PC-9 (cell line): ENCODE measurements at regions not wholly inside any gene's neighbourhood (a gene's known extent, or its start where the extent isn't known, plus 50 kb on each side); places are given as distances from the start of the nearest gene placed in this dataset.

Source experiments
- BruUV-seq: library from RNA; stranded (reverse); fragments of 400-500 nt; replicated peaks from 2 replicates; lab custom pipeline; 2021; lab: Mats Ljungman, UMichigan
- CTCF ChIA-PET: fragments of 300-600 bp; sonication (Branson Sonifier 250); formaldehyde crosslinking; loops from one replicate; lab custom pipeline; 2022; ENCODE audit warnings: antibody characterized with exemption; lab: Charles Lee
- POLR2A ChIA-PET: fragments of 300-600 bp; sonication (Branson Sonifier 250); formaldehyde crosslinking; loops from one replicate; lab custom pipeline; 2022; ENCODE audit warnings: antibody characterized with exemption; ENCODE audit not compliant: unreplicated experiment; lab: Charles Lee
- DNase-seq, 2 experiments: peaks; one replicate each; pipeline versions ENCODE4 v3.0.0 to v3.0.0-alpha.2; 2015 to 2022; ENCODE audit warnings: mixed read lengths in 1 of 2
- H2AFZ ChIP-seq: fragments of 200-600 bp; sonication (generic); 2 replicates; pipeline ENCODE4 v1.8.1; 2017; ENCODE audit warnings: antibody characterized with exemption
- H3F3A ChIP-seq: fragments of 200-600 bp; sonication (generic); 2 replicates; pipeline ENCODE4 v1.8.1; 2017; ENCODE audit warnings: antibody characterized with exemption, mild to moderate bottlenecking, low read depth; ENCODE audit not compliant: insufficient read depth
- H3K27ac ChIP-seq: fragments of 200-600 bp; sonication (generic); 2 replicates; pipeline ENCODE4 v1.6.1; 2016; ENCODE audit warnings: mixed run types
- H3K27me3 ChIP-seq: fragments of 200-600 bp; sonication (generic); 2 replicates; pipeline ENCODE4 v1.6.1; 2016; ENCODE audit warnings: low read depth, mixed run types; ENCODE audit not compliant: insufficient read depth
- H3K36me3 ChIP-seq: fragments of 200-600 bp; sonication (generic); 2 replicates; pipeline ENCODE4 v1.6.1; 2016; ENCODE audit warnings: low read depth, mixed run types
- H3K4me1 ChIP-seq: fragments of 200-600 bp; sonication (generic); replicated peaks from 2 replicates; pipeline ENCODE4 v1.6.1; 2016; ENCODE audit warnings: mixed run types; ENCODE audit not compliant: insufficient read depth
- H3K4me2 ChIP-seq: fragments of 200-600 bp; sonication (generic); 2 replicates; pipeline ENCODE4 v1.6.1; 2017; ENCODE audit warnings: mixed run types
- H3K4me3 ChIP-seq: fragments of 200-600 bp; sonication (generic); 2 replicates; pipeline ENCODE4 v1.6.1; 2016; ENCODE audit warnings: mixed run types
- H3K79me2 ChIP-seq: fragments of 200-600 bp; sonication (generic); 2 replicates; pipeline ENCODE4 v1.6.1; 2017; ENCODE audit warnings: low read depth, mixed run types
- H3K9me2 ChIP-seq: fragments of 200-600 bp; sonication (generic); 2 replicates; pipeline ENCODE4 v1.8.1; 2017; ENCODE audit warnings: mild to moderate bottlenecking; ENCODE audit not compliant: insufficient read depth
- H3K9me3 ChIP-seq: fragments of 200-600 bp; sonication (generic); 2 replicates; pipeline ENCODE4 v1.8.1; 2016; ENCODE audit warnings: low read depth; ENCODE audit not compliant: insufficient read depth
- H4K20me1 ChIP-seq: fragments of 200-600 bp; sonication (generic); 2 replicates; pipeline ENCODE4 v1.8.1; 2017; ENCODE audit not compliant: insufficient read depth
- EZH2 ChIP-seq: fragments of 200-600 bp; sonication (generic); IDR thresholded peaks from 2 replicates; pipeline ENCODE4 v1.8.0; 2017; ENCODE audit warnings: antibody characterized with exemption, low read depth
- intact Hi-C: fragments of 100-400 bp; cut with micrococcal nuclease; formaldehyde crosslinking; loops from one replicate; pipeline ENCODE4 v1.10.0; 2022; ENCODE audit not compliant: unreplicated experiment
- TF ChIP-seq, protein P1 (sequence below): fragments of 200-600 bp; sonication (generic); conservative IDR thresholded peaks from 2 replicates; pipeline ENCODE4 v1.6.1; 2017; ENCODE audit warnings: mixed run types, antibody characterized with exemption, mild to moderate bottlenecking, moderate library complexity

- no TSS peak for BruUV-seq
- no peaks in the 10 kb centered on the region for H3K9me2 ChIP-seq
- no peaks in the 10 kb centered on the region; the same call in 1 of the 2 replicates for H3K9me3 ChIP-seq
Measured at GRCh38 chr9:23635276-23635675, 190.8 kb downstream of the ELAVL2 start.

DNA sequence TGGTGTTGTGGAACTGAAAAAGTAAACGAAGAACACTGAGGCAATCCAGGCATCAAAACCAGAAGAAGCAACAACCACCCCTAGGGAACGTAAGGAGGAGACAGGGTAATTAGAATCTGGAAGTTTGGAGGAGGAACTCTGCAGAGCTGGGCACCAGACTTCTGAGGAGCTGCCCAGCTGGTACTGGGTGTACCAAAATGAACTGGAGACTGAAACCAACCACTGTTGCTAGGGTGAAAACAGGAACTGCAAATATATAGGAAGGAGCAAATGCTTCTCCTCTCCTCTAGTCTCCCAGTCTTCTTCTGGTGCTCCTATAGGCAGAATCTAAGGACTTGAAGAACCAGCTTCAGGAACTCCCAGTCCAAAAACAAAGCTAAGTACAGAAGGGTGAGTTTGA, 189.8 kb downstream of the ELAVL2 start:
- no peak for DNase-seq
- BruUV-seq = no TSS peak
- no peaks in the 10 kb centered on the region for H4K20me1 ChIP-seq
- TF ChIP-seq EZH2 = no peak
- TF ChIP-seq, protein P1, sequence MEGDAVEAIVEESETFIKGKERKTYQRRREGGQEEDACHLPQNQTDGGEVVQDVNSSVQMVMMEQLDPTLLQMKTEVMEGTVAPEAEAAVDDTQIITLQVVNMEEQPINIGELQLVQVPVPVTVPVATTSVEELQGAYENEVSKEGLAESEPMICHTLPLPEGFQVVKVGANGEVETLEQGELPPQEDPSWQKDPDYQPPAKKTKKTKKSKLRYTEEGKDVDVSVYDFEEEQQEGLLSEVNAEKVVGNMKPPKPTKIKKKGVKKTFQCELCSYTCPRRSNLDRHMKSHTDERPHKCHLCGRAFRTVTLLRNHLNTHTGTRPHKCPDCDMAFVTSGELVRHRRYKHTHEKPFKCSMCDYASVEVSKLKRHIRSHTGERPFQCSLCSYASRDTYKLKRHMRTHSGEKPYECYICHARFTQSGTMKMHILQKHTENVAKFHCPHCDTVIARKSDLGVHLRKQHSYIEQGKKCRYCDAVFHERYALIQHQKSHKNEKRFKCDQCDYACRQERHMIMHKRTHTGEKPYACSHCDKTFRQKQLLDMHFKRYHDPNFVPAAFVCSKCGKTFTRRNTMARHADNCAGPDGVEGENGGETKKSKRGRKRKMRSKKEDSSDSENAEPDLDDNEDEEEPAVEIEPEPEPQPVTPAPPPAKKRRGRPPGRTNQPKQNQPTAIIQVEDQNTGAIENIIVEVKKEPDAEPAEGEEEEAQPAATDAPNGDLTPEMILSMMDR = no peak
- no peak overlapping the region for H3K4me3 ChIP-seq
- ChIA-PET CTCF (no interaction called here), POLR2A (no interaction called here)
- H3K9me2 ChIP-seq = no peaks in the 10 kb centered on the region
- H3K36me3 ChIP-seq = no peaks in the 10 kb centered on the region
- no peaks in the 10 kb centered on the region for H3K27me3 ChIP-seq
- H3K79me2 ChIP-seq = no peaks in the 10 kb centered on the region
- no peak overlapping the region for H3K4me2 ChIP-seq
- no peak overlapping the region for H3K27ac ChIP-seq
- no peaks in the 10 kb centered on the region; the same call in 1 of the 2 replicates for H3K9me3 ChIP-seq
- intact Hi-C loops = no loop called here
- H2AFZ ChIP-seq = no peak overlapping the region
- no peaks in the 10 kb centered on the region for H3F3A ChIP-seq
- H3K4me1 ChIP-seq = peaks cover 10% of the 10 kb centered on the region

More at GRCh38 chr9:23635276-23635675, 190.8 kb downstream of the ELAVL2 start:
- Histone ChIP-seq H3K4me1 (peaks cover 16% of the 10 kb centered on the region), H3K27ac (no peak overlapping the region), H2AFZ (no peak overlapping the region), H3K4me3 (no peak overlapping the region), H3K36me3 (no peaks in the 10 kb centered on the region), H4K20me1 (no peaks in the 10 kb centered on the region), H3K79me2 (no peaks in the 10 kb centered on the region), H3K4me2 (no peak overlapping the region), H3F3A (no peaks in the 10 kb centered on the region), H3K27me3 (no peaks in the 10 kb centered on the region)
- no peak for TF ChIP-seq EZH2
- TF ChIP-seq, protein P1 = no peak
- no peak for DNase-seq
- intact Hi-C loops = no loop called here
- POLR2A ChIA-PET = no interaction called here
- CTCF ChIA-PET = no interaction called here

DNA sequence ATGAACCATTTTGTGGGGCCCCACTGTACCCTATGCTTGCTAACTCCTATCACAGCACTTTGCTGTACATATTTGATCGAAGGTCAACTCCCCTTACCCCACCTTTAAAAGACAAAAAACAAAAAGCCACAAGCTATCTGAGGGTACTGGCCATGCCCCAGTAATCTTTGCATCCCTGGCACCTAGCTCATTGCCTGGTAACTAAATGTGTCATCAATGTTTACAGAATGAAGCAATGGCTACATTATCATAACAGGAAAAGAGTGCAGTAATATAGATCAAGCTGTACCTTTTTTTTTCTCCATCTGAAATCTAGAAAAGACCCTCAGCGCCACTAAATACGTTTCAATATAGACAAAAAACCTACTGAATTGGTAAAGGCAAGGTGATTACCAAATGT, 188.0 kb downstream of the ELAVL2 start:
- no peaks in the 10 kb centered on the region for H3K79me2 ChIP-seq
- H3K4me3 ChIP-seq = no peak overlapping the region
- no peaks in the 10 kb centered on the region for H3K9me3 ChIP-seq
- TF ChIP-seq, protein P1 = no peak
- no peak for TF ChIP-seq EZH2
- ChIA-PET CTCF (no interaction called here), POLR2A (no interaction called here)
- H3K27me3 ChIP-seq = no peaks in the 10 kb centered on the region
- no peaks in the 10 kb centered on the region for H3F3A ChIP-seq
- no TSS peak for BruUV-seq
- no peaks in the 10 kb centered on the region for H3K9me2 ChIP-seq
- DNase-seq = peak in 1 of 2 experiments; percentile 59
- H4K20me1 ChIP-seq = no peaks in the 10 kb centered on the region
- H3K4me2 ChIP-seq = peak overlapping the region; percentile 34; the same call in 1 of the 2 replicates
- H3K4me1 ChIP-seq = peaks cover 10% of the 10 kb centered on the region
- H2AFZ ChIP-seq = no peak overlapping the region
- intact Hi-C loops = no loop called here
- no peaks in the 10 kb centered on the region for H3K36me3 ChIP-seq
- no peak overlapping the region for H3K27ac ChIP-seq
